GM23338 (cell line): ENCODE measurements at regions not wholly inside any gene's neighbourhood (a gene's known extent, or its start where the extent isn't known, plus 50 kb on each side); places are given as distances from the start of the nearest gene placed in this dataset.

Experiments
- EZH2 ChIP-seq: fragments of 200-600 bp; sonication (generic); IDR thresholded peaks from one replicate; pipeline ENCODE4 v1.8.0; 2017; ENCODE audit warnings: antibody characterized with exemption, mild to moderate bottlenecking, low read depth; ENCODE audit not compliant: unreplicated experiment
- EZH2phosphoT487 ChIP-seq: fragments of 200-600 bp; sonication (generic); IDR thresholded peaks from one replicate; pipeline ENCODE4 v1.8.1; 2018; ENCODE audit warnings: antibody characterized with exemption; ENCODE audit not compliant: unreplicated experiment
- JUNB ChIP-seq: IDR thresholded peaks from one replicate; pipeline ENCODE4 v1.6.1; 2016; ENCODE audit warnings: antibody characterized with exemption; ENCODE audit not compliant: unreplicated experiment
- POLR2AphosphoS5 ChIP-seq: IDR thresholded peaks from 2 replicates; pipeline ENCODE4 v1.6.1; 2016; ENCODE audit warnings: antibody characterized with exemption, low read depth
- STAT1 ChIP-seq: IDR thresholded peaks from one replicate; pipeline ENCODE4 v1.6.1; 2016; ENCODE audit warnings: antibody characterized with exemption; ENCODE audit not compliant: unreplicated experiment
- ZNF114 ChIP-seq: fragments of 250-450 bp; sonication (Bioruptor Pico); IDR thresholded peaks from 2 replicates; pipeline ENCODE4 v1.5.0; 2020; ENCODE audit warnings: mild to moderate bottlenecking, moderate library complexity
- TF ChIP-seq, protein P1 (sequence below), 2 experiments: fragments of 200-600 bp in 1 of 2; sonication (generic) in 1 of 2; conservative IDR thresholded peaks; 2 replicates each; pipeline versions ENCODE4 v1.5.1 to v1.6.1; 2016 to 2017; ENCODE audit warnings: antibody characterized with exemption in 2 of 2, low read depth in 2 of 2, mild to moderate bottlenecking in 2 of 2, moderate library complexity in 1 of 2
- TF ChIP-seq, protein P2 (sequence below): IDR thresholded peaks from 2 replicates; pipeline ENCODE4 v1.6.1; 2016; ENCODE audit warnings: antibody characterized with exemption
- TF ChIP-seq, protein P3 (sequence below): IDR thresholded peaks from one replicate; pipeline ENCODE4 v1.6.1; 2018; ENCODE audit warnings: antibody characterized with exemption; ENCODE audit not compliant: unreplicated experiment

DNA sequence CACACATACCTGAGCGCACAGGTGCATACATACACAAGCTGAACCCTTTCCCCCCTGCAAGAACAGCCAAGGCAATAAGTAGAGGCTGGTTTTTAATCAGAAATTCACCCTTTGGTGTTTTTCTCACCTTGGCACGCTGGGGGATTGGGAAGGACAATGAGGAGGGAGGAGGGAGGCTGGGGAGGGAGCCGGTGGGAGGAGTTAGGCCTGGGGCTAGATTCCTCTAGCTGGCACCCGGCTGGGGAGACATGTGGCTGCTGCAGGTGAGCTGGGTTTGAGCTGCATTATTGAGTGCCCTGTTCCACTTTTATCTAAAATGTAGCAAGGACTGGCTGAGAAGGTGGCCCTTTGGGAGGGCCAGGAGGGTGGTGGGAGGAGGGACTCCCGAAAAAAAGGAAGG, 97.8 kb upstream of the CSF3R start:
- TF ChIP-seq, protein P1, sequence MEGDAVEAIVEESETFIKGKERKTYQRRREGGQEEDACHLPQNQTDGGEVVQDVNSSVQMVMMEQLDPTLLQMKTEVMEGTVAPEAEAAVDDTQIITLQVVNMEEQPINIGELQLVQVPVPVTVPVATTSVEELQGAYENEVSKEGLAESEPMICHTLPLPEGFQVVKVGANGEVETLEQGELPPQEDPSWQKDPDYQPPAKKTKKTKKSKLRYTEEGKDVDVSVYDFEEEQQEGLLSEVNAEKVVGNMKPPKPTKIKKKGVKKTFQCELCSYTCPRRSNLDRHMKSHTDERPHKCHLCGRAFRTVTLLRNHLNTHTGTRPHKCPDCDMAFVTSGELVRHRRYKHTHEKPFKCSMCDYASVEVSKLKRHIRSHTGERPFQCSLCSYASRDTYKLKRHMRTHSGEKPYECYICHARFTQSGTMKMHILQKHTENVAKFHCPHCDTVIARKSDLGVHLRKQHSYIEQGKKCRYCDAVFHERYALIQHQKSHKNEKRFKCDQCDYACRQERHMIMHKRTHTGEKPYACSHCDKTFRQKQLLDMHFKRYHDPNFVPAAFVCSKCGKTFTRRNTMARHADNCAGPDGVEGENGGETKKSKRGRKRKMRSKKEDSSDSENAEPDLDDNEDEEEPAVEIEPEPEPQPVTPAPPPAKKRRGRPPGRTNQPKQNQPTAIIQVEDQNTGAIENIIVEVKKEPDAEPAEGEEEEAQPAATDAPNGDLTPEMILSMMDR (conservative IDR thresholded peaks at IDR 0.05; ENCODE audit: low read depth in 2 of 2): no peak
- TF ChIP-seq EZH2 (no peak), ZNF114 (CRISPR knock-in tag) (no peak), EZH2phosphoT487 (no peak), JUNB (no peak), POLR2AphosphoS5 (no peak), STAT1 (no peak)
- TF ChIP-seq, protein P2, sequence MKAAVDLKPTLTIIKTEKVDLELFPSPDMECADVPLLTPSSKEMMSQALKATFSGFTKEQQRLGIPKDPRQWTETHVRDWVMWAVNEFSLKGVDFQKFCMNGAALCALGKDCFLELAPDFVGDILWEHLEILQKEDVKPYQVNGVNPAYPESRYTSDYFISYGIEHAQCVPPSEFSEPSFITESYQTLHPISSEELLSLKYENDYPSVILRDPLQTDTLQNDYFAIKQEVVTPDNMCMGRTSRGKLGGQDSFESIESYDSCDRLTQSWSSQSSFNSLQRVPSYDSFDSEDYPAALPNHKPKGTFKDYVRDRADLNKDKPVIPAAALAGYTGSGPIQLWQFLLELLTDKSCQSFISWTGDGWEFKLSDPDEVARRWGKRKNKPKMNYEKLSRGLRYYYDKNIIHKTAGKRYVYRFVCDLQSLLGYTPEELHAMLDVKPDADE: no peak
- TF ChIP-seq, protein P3, sequence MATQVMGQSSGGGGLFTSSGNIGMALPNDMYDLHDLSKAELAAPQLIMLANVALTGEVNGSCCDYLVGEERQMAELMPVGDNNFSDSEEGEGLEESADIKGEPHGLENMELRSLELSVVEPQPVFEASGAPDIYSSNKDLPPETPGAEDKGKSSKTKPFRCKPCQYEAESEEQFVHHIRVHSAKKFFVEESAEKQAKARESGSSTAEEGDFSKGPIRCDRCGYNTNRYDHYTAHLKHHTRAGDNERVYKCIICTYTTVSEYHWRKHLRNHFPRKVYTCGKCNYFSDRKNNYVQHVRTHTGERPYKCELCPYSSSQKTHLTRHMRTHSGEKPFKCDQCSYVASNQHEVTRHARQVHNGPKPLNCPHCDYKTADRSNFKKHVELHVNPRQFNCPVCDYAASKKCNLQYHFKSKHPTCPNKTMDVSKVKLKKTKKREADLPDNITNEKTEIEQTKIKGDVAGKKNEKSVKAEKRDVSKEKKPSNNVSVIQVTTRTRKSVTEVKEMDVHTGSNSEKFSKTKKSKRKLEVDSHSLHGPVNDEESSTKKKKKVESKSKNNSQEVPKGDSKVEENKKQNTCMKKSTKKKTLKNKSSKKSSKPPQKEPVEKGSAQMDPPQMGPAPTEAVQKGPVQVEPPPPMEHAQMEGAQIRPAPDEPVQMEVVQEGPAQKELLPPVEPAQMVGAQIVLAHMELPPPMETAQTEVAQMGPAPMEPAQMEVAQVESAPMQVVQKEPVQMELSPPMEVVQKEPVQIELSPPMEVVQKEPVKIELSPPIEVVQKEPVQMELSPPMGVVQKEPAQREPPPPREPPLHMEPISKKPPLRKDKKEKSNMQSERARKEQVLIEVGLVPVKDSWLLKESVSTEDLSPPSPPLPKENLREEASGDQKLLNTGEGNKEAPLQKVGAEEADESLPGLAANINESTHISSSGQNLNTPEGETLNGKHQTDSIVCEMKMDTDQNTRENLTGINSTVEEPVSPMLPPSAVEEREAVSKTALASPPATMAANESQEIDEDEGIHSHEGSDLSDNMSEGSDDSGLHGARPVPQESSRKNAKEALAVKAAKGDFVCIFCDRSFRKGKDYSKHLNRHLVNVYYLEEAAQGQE: no peak
